CD14-positive monocyte (primary cell): ENCODE measurements at regions not wholly inside any gene's neighbourhood (a gene's known extent, or its start where the extent isn't known, plus 50 kb on each side); places are given as distances from the start of the nearest gene placed in this dataset.

Source experiments
- DNase-seq, 3 donors: peaks; one replicate each; pipeline ENCODE4 v3.0.0-alpha.2; 2011 to 2022
- H2AFZ ChIP-seq: 2 replicates; pipeline ENCODE4 v1.6.0; 2012; ENCODE audit warnings: mild to moderate bottlenecking, low read depth, low read length, inconsistent platforms; ENCODE audit not compliant: insufficient read depth, poor library complexity, severe bottlenecking
- H3K27ac ChIP-seq, 2 donors: 1 replicate in 1 of 2; 2 replicates in 1 of 2; pipeline ENCODE4 v1.5.1; 2012 to 2013; ENCODE audit warnings: low read length in 2 of 2, control low read depth in 1 of 2, inconsistent platforms in 1 of 2, low read depth in 1 of 2, mild to moderate bottlenecking in 1 of 2
- H3K27me3 ChIP-seq, 2 donors: one replicate each; pipeline versions ENCODE4 v1.6.0 to v1.6.1; 2011 to 2013; ENCODE audit warnings: low read length in 2 of 2; ENCODE audit not compliant: control insufficient read depth in 2 of 2, insufficient read depth in 2 of 2
- H3K36me3 ChIP-seq, 2 donors: replicated peaks in 1 of 2; 1 replicate in 1 of 2; 2 replicates in 1 of 2; pipeline versions ENCODE4 v1.5.1 to v1.6.1; 2012 to 2013; ENCODE audit warnings: low read length in 2 of 2, control low read depth in 1 of 2, inconsistent platforms in 1 of 2, mild to moderate bottlenecking in 1 of 2; ENCODE audit not compliant: insufficient read depth in 2 of 2, control insufficient read depth in 1 of 2
- H3K4me1 ChIP-seq, 2 donors: 1 replicate in 1 of 2; 2 replicates in 1 of 2; pipeline versions ENCODE4 v1.5.1 to v1.6.1; 2012 to 2013; ENCODE audit warnings: low read length in 2 of 2, control low read depth in 1 of 2, inconsistent platforms in 1 of 2, mild to moderate bottlenecking in 1 of 2, moderate library complexity in 1 of 2; ENCODE audit not compliant: insufficient read depth in 2 of 2, control insufficient read depth in 1 of 2
- H3K4me2 ChIP-seq: replicated peaks from 2 replicates; pipeline ENCODE3; 2012; ENCODE audit warnings: low read length, moderate library complexity, mild to moderate bottlenecking; ENCODE audit not compliant: poor library complexity, severe bottlenecking; ENCODE audit errors: extremely low read depth
- H3K4me3 ChIP-seq, 3 experiments: fragments of 200-600 bp in 1 of 3; sonication (generic) in 1 of 3; replicated peaks in 1 of 3; 1 replicate in 2 of 3; 2 replicates in 1 of 3; pipeline ENCODE4 v1.5.1; 2011 to 2013; ENCODE audit warnings: low read length in 3 of 3, mild to moderate bottlenecking in 3 of 3, control low read depth in 2 of 3, low read depth in 2 of 3, inconsistent platforms in 1 of 3, moderate library complexity in 1 of 3
- H3K79me2 ChIP-seq: 2 replicates; pipeline ENCODE4 v1.6.0; 2012; ENCODE audit warnings: mild to moderate bottlenecking, control low read depth, inconsistent platforms, low read length, moderate library complexity; ENCODE audit not compliant: insufficient read depth
- H3K9ac ChIP-seq: 2 replicates; pipeline ENCODE4 v1.6.0; 2017; ENCODE audit warnings: low read length, mild to moderate bottlenecking; ENCODE audit not compliant: insufficient read depth, poor library complexity, severe bottlenecking
- H3K9me3 ChIP-seq, 2 donors: replicated peaks in 1 of 2; 1 replicate in 1 of 2; 2 replicates in 1 of 2; pipeline versions ENCODE4 v1.5.1 to v1.6.1; 2012 to 2013; ENCODE audit warnings: low read length in 2 of 2, control low read depth in 1 of 2; ENCODE audit not compliant: control insufficient read depth in 1 of 2, insufficient read depth in 1 of 2
- H4K20me1 ChIP-seq: 2 replicates; pipeline ENCODE4 v1.6.0; 2012; ENCODE audit warnings: mild to moderate bottlenecking, low read length, control low read depth, moderate library complexity; ENCODE audit not compliant: insufficient read depth
- H3K27ac Mint-ChIP-seq, 7 donors: one replicate each; pipeline ENCODE4 v1.8.0; 2020; ENCODE audit warnings: mild to moderate bottlenecking in 7 of 7, mixed read lengths in 7 of 7, moderate library complexity in 6 of 7, inconsistent platforms in 2 of 7
- H3K27me3 Mint-ChIP-seq, 3 donors: one replicate each; pipeline ENCODE4 v1.8.0; 2021 to 2022; ENCODE audit warnings: low read depth in 3 of 3, mild to moderate bottlenecking in 3 of 3, mixed read lengths in 3 of 3, moderate library complexity in 3 of 3, inconsistent platforms in 1 of 3
- H3K36me3 Mint-ChIP-seq, 2 donors: one replicate each; pipeline ENCODE4 v1.8.0; 2020; ENCODE audit warnings: mixed read lengths in 2 of 2, inconsistent platforms in 1 of 2, mild to moderate bottlenecking in 1 of 2
- H3K4me1 Mint-ChIP-seq: one replicate; pipeline ENCODE4 v1.8.0; 2020; ENCODE audit warnings: mild to moderate bottlenecking, mixed read lengths
- H3K4me3 Mint-ChIP-seq, 2 donors: one replicate each; pipeline ENCODE4 v1.8.0; 2020; ENCODE audit warnings: mild to moderate bottlenecking in 2 of 2, mixed read lengths in 2 of 2, moderate library complexity in 1 of 2
- H3K9me3 Mint-ChIP-seq, 7 donors: one replicate each; pipeline ENCODE4 v1.8.0; 2020 to 2022; ENCODE audit warnings: mixed read lengths in 7 of 7, mild to moderate bottlenecking in 6 of 7, moderate library complexity in 6 of 7, inconsistent platforms in 2 of 7
- WGBS: methylation state at CpG from one replicate; pipeline ENCODE4 v1.1.5; 2013; ENCODE audit warnings: missing lambda C conversion rate; ENCODE audit not compliant: insufficient coverage; 5-methylcytosine and 5-hydroxymethylcytosine counted together
- intact Hi-C, 2 donors: fragments of 100-400 bp; cut with micrococcal nuclease; formaldehyde crosslinking; loops; one replicate each; pipeline versions ENCODE4 v1.15.0 to v1.15.1; 2023
- TF ChIP-seq, protein P1 (sequence below): fragments of 200-600 bp; IDR thresholded peaks from one replicate; pipeline ENCODE4 v1.8.0; 2022; ENCODE audit warnings: antibody characterized with exemption, mild to moderate bottlenecking

DNA sequence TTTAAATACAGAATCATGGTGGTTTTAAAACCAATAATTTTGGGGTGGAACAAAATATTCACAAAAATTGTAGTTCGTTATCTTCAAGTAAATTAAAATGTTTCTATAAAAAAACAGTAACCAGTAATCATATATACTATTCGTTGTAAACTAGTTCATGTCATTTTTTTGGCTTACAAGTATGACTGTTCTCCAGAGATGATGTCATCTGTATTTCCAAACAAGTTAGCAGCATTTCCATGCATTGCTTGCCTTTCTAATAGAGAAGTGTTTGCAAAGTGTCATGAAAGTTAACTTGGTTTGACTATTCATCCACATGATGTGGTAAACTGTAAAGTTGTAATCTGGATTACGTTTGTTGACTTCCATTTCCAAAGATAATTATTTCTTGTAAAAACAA is 717.9 kb upstream of the ADAMTS16 start:
- Mint-ChIP-seq H3K36me3 (no peaks in the 10 kb centered on the region), H3K9me3 (peaks cover 0 to 4% (median 3%) of the 10 kb centered on the region in 7 donors), H3K27ac (no peak overlapping the region), H3K4me3 (no peak overlapping the region), H3K27me3 (peaks cover 0 to 1% (median 0%) of the 10 kb centered on the region in 3 donors), H3K4me1 (no peaks in the 10 kb centered on the region)
- H3K9ac ChIP-seq: no peak overlapping the region
- intact Hi-C loops: no loop called here
- no peak overlapping the region for H3K4me2 ChIP-seq
- no CpG with 5 or more reads among the region's 3 CpGs for WGBS
- H3K4me1 ChIP-seq: no peaks in the 10 kb centered on the region
- H3K79me2 ChIP-seq: no peaks in the 10 kb centered on the region
- H3K9me3 ChIP-seq: peaks cover 7% of the 10 kb centered on the region in 2 donors
- no peaks in the 10 kb centered on the region for H3K27me3 ChIP-seq
- DNase-seq: no peak
- TF ChIP-seq, protein P1, sequence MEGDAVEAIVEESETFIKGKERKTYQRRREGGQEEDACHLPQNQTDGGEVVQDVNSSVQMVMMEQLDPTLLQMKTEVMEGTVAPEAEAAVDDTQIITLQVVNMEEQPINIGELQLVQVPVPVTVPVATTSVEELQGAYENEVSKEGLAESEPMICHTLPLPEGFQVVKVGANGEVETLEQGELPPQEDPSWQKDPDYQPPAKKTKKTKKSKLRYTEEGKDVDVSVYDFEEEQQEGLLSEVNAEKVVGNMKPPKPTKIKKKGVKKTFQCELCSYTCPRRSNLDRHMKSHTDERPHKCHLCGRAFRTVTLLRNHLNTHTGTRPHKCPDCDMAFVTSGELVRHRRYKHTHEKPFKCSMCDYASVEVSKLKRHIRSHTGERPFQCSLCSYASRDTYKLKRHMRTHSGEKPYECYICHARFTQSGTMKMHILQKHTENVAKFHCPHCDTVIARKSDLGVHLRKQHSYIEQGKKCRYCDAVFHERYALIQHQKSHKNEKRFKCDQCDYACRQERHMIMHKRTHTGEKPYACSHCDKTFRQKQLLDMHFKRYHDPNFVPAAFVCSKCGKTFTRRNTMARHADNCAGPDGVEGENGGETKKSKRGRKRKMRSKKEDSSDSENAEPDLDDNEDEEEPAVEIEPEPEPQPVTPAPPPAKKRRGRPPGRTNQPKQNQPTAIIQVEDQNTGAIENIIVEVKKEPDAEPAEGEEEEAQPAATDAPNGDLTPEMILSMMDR: no peak
- no peaks in the 10 kb centered on the region for H4K20me1 ChIP-seq
- no peak overlapping the region for H3K4me3 ChIP-seq
- no peaks in the 10 kb centered on the region for H3K36me3 ChIP-seq
- H3K27ac ChIP-seq: no peak overlapping the region
- H2AFZ ChIP-seq: no peak overlapping the region

DNA sequence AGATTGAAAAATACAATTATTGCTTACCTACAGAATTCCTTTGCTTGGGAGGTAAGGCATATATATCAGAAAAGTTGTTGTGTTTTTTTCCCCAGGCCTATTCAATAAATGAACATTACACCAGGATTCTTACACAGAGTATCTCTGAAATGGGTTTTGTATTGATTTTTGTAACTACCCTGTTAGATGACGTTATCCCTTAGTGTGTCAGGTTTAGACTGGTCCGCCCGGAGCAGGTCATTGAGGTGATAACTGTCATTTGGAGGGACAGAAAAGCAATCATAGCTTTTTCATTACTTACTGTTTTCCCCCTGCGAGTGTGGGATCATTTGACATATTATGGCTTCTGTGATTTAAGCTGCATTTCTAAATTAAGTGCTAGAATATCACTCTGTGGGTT is 715.2 kb upstream of the ADAMTS16 start:
- peaks cover 7% of the 10 kb centered on the region in 2 donors for H3K9me3 ChIP-seq
- Mint-ChIP-seq H3K27ac (no peak overlapping the region), H3K9me3 (peaks cover 0 to 6% (median 3%) of the 10 kb centered on the region in 7 donors), H3K4me3 (no peak overlapping the region), H3K36me3 (no peaks in the 10 kb centered on the region), H3K27me3 (no peaks in the 10 kb centered on the region), H3K4me1 (no peaks in the 10 kb centered on the region)
- no peaks in the 10 kb centered on the region for H3K4me1 ChIP-seq
- no peak for DNase-seq
- TF ChIP-seq, protein P1: no peak
- H3K9ac ChIP-seq: no peak overlapping the region
- no CpG with 5 or more reads among the region's 4 CpGs for WGBS
- no peak overlapping the region for H3K4me2 ChIP-seq
- H4K20me1 ChIP-seq: no peaks in the 10 kb centered on the region
- intact Hi-C loops: no loop called here
- H3K79me2 ChIP-seq: no peaks in the 10 kb centered on the region
- H3K27ac ChIP-seq: no peak overlapping the region
- no peak overlapping the region for H3K4me3 ChIP-seq
- no peaks in the 10 kb centered on the region for H3K36me3 ChIP-seq
- no peak overlapping the region for H2AFZ ChIP-seq
- no peaks in the 10 kb centered on the region for H3K27me3 ChIP-seq
